ENCODE measurements at regions not wholly inside any gene's neighbourhood (a gene's known extent, or its start where the extent isn't known, plus 50 kb on each side); places are given as distances from the start of the nearest gene placed in this dataset.

DNA sequence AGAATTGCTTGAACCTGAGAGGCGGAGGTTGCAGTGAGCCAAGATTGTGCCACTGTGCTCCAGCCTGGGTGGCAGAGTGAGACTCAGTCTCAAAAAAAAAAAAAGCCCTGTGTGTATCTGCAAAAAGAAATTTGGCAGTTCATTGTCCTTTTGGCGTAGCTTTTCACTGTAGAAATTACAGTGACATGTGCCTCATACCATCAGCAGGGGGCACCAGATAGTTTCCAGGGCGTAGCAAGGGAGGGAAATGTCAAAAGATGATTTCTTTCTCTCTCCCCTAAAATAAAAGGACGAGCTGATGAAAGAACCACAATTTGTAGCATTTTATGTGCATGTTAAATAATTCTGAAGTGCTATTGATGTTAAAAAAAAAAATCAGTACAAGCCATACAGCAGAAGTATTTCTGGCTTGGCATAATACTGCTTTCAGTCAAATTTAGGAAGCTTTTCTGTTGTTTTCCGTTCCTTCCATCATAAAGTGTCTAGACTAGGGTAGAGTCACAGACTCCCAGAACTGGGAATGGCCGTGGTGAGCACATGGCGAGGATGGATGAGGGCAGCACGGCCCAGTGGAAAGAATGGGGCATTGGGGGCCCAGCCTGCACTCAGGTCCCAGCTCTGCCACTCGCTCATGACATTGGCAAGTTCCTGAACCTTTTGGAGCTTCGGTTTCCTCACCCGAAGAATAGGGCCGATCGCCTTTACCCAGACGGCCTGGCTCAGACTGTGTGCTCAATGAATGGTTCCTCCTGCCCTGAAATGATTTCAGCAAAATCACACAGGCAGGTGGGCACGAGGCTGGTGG is 59.8 kb upstream of the RPH3AL start (continued):
- TF ChIP-seq ZNF384 (IDR thresholded peaks at IDR 0.05; ENCODE audit: low read depth, low read length): peak; percentile 10; the same call in 1 of the 2 replicates
- no peak for TF ChIP-seq MCM2 (IDR thresholded peaks at IDR 0.05; ENCODE audit: low read depth)
- TF ChIP-seq ARID2 (IDR thresholded peaks at IDR 0.05): peak; percentile 72; the same call in 1 of the 2 replicates
- TF ChIP-seq, protein P1, sequence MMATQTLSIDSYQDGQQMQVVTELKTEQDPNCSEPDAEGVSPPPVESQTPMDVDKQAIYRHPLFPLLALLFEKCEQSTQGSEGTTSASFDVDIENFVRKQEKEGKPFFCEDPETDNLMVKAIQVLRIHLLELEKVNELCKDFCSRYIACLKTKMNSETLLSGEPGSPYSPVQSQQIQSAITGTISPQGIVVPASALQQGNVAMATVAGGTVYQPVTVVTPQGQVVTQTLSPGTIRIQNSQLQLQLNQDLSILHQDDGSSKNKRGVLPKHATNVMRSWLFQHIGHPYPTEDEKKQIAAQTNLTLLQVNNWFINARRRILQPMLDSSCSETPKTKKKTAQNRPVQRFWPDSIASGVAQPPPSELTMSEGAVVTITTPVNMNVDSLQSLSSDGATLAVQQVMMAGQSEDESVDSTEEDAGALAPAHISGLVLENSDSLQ (IDR thresholded peaks at IDR 0.05): peak; percentile 22; the same call in 1 of the 2 replicates
- no peak for TF ChIP-seq ZNF134 (CRISPR knock-in tag; conservative IDR thresholded peaks at IDR 0.05)
- TF ChIP-seq, protein P2, sequence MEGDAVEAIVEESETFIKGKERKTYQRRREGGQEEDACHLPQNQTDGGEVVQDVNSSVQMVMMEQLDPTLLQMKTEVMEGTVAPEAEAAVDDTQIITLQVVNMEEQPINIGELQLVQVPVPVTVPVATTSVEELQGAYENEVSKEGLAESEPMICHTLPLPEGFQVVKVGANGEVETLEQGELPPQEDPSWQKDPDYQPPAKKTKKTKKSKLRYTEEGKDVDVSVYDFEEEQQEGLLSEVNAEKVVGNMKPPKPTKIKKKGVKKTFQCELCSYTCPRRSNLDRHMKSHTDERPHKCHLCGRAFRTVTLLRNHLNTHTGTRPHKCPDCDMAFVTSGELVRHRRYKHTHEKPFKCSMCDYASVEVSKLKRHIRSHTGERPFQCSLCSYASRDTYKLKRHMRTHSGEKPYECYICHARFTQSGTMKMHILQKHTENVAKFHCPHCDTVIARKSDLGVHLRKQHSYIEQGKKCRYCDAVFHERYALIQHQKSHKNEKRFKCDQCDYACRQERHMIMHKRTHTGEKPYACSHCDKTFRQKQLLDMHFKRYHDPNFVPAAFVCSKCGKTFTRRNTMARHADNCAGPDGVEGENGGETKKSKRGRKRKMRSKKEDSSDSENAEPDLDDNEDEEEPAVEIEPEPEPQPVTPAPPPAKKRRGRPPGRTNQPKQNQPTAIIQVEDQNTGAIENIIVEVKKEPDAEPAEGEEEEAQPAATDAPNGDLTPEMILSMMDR (IDR thresholded peaks at IDR 0.05 in 2 of 3, conservative IDR thresholded peaks at IDR 0.05 in 1 of 3; ENCODE audit: insufficient read depth in 2 of 3, low read depth in 1 of 3, low read length in 3 of 3): peak; percentile 56 to 81 (median 68)
- TF ChIP-seq, protein P3, sequence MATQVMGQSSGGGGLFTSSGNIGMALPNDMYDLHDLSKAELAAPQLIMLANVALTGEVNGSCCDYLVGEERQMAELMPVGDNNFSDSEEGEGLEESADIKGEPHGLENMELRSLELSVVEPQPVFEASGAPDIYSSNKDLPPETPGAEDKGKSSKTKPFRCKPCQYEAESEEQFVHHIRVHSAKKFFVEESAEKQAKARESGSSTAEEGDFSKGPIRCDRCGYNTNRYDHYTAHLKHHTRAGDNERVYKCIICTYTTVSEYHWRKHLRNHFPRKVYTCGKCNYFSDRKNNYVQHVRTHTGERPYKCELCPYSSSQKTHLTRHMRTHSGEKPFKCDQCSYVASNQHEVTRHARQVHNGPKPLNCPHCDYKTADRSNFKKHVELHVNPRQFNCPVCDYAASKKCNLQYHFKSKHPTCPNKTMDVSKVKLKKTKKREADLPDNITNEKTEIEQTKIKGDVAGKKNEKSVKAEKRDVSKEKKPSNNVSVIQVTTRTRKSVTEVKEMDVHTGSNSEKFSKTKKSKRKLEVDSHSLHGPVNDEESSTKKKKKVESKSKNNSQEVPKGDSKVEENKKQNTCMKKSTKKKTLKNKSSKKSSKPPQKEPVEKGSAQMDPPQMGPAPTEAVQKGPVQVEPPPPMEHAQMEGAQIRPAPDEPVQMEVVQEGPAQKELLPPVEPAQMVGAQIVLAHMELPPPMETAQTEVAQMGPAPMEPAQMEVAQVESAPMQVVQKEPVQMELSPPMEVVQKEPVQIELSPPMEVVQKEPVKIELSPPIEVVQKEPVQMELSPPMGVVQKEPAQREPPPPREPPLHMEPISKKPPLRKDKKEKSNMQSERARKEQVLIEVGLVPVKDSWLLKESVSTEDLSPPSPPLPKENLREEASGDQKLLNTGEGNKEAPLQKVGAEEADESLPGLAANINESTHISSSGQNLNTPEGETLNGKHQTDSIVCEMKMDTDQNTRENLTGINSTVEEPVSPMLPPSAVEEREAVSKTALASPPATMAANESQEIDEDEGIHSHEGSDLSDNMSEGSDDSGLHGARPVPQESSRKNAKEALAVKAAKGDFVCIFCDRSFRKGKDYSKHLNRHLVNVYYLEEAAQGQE (IDR thresholded peaks at IDR 0.05; ENCODE audit: borderline replicate concordance): peak; percentile 78
- TF ChIP-seq, protein P3 (CRISPR knock-in tag; IDR thresholded peaks at IDR 0.05; ENCODE audit: low read depth): no peak

Data from K562 (cell line).